ENCODE measurements at regions not wholly inside any gene's neighbourhood (a gene's known extent, or its start where the extent isn't known, plus 50 kb on each side); places are given as distances from the start of the nearest gene placed in this dataset.
"Not testable (repeated sequence)": the region's sequence is repeated elsewhere in the genome, so short reads cannot be mapped to it uniquely, and the experiment has no call there.

DNA sequence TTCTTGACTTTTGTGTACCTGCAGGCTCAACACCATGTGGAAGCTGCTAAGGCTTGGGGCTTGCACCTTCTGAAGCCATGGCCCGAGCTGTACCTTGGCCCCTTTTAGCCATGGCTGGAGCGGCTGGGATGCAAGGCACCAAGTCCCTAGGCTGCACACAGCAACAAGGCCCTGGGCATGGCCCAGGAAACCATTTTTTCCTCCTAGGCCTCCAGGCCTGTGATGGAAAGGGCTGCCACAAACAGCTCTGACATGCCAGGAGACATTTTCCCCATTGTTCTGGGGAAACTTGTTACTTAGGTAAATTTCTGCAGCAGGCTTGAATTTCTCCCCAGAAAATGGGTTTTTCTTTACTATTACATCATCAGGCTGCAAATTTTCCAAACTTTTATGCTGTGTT is 387.4 kb downstream of the GBA3 start:
- H3K79me2 ChIP-seq (ENCODE audit: control insufficient read depth, insufficient read depth, low read length); H3K27me3 ChIP-seq (ENCODE audit: control insufficient read depth in 2 of 2, insufficient read depth in 2 of 2, low read length in 2 of 2); H3K4me1 ChIP-seq (replicated peaks in 1 of 2; ENCODE audit: control insufficient read depth in 2 of 2, insufficient read depth in 2 of 2, low read length in 2 of 2); ATAC-seq; H3K4me2 ChIP-seq (ENCODE audit: insufficient read depth, low read length); H3K4me3 ChIP-seq; H4K20me1 ChIP-seq (replicated peaks; ENCODE audit: control insufficient read depth, insufficient read depth, low read length); POLR2A ChIA-PET; H2AFZ ChIP-seq (ENCODE audit: low read depth, low read length); H3K36me3 ChIP-seq (ENCODE audit: control insufficient read depth, insufficient read depth, low read length); H3K9me1 ChIP-seq (ENCODE audit: control insufficient read depth, insufficient read depth, low read length); CTCF ChIA-PET (ENCODE audit: low intra/inter-chr PET ratio); H3K9ac ChIP-seq (ENCODE audit: insufficient read depth in 1 of 2, low read depth in 2 of 2, low read length in 2 of 2); intact Hi-C loops (cut with micrococcal nuclease); H3K27ac ChIP-seq (ENCODE audit: extremely low read depth, low read depth, low read length); FAIRE-seq; in situ Hi-C loops (cut with MboI); H3K9me3 ChIP-seq (replicated peaks; ENCODE audit: control insufficient read depth, insufficient read depth, low read depth, low read length); BruUV-seq (replicated peaks): not testable (repeated sequence)
- WGBS (ENCODE audit: insufficient coverage, low coverage, missing lambda C conversion rate), result 27% methylated on average over 2 of the region's 2 CpGs
- DNase-seq (ENCODE audit: extremely low read depth in 1 of 4, low spot score in 3 of 4), result peak in 1 of 4 experiments; percentile 3
- peak; percentile 89 for TF ChIP-seq ZFP36 (IDR thresholded peaks at IDR 0.05; ENCODE audit: low read depth, low read length, partially characterized antibody)
- TF ChIP-seq, protein P1, sequence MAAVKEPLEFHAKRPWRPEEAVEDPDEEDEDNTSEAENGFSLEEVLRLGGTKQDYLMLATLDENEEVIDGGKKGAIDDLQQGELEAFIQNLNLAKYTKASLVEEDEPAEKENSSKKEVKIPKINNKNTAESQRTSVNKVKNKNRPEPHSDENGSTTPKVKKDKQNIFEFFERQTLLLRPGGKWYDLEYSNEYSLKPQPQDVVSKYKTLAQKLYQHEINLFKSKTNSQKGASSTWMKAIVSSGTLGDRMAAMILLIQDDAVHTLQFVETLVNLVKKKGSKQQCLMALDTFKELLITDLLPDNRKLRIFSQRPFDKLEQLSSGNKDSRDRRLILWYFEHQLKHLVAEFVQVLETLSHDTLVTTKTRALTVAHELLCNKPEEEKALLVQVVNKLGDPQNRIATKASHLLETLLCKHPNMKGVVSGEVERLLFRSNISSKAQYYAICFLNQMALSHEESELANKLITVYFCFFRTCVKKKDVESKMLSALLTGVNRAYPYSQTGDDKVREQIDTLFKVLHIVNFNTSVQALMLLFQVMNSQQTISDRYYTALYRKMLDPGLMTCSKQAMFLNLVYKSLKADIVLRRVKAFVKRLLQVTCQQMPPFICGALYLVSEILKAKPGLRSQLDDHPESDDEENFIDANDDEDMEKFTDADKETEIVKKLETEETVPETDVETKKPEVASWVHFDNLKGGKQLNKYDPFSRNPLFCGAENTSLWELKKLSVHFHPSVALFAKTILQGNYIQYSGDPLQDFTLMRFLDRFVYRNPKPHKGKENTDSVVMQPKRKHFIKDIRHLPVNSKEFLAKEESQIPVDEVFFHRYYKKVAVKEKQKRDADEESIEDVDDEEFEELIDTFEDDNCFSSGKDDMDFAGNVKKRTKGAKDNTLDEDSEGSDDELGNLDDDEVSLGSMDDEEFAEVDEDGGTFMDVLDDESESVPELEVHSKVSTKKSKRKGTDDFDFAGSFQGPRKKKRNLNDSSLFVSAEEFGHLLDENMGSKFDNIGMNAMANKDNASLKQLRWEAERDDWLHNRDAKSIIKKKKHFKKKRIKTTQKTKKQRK (IDR thresholded peaks at IDR 0.05; ENCODE audit: borderline replicate concordance, low read depth, low read length), result peak; percentile 57; the same call in 1 of the 2 replicates

All from K562 (cell line).